ENCODE measurements at regions not wholly inside any gene's neighbourhood (a gene's known extent, or its start where the extent isn't known, plus 50 kb on each side); places are given as distances from the start of the nearest gene placed in this dataset.

GRCh38 chr20:51255417-51255816, 232.5 kb upstream of the KCNG1 start:
- Histone ChIP-seq H3K36me3 (replicated peaks in 1 of 2; ENCODE audit: control insufficient read depth in 1 of 2, insufficient read depth in 2 of 2, low read length in 1 of 2) (no peaks in the 10 kb centered on the region), H4K20me1 (ENCODE audit: insufficient read depth) (no peaks in the 10 kb centered on the region), H3K79me2 (ENCODE audit: insufficient read depth) (no peaks in the 10 kb centered on the region), H3K4me1 (ENCODE audit: control insufficient read depth in 1 of 2, insufficient read depth in 2 of 2, low read depth in 1 of 2, low read length in 1 of 2) (peaks cover 0 to 9% of the 10 kb centered on the region in 2 experiments; a peak in 1 of 4 replicates), H3F3A (replicated peaks; ENCODE audit: insufficient read depth) (no peaks in the 10 kb centered on the region), H2AFZ (ENCODE audit: low read depth) (no peak overlapping the region), H3K9me3 (no peaks in the 10 kb centered on the region), H3K9me2 (no peaks in the 10 kb centered on the region), H3K27me3 (ENCODE audit: insufficient read depth) (no peaks in the 10 kb centered on the region), H3K4me3 (ENCODE audit: low read depth in 2 of 2, low read length in 1 of 2) (no peak overlapping the region), H3K4me2 (no peak overlapping the region), H3K9ac (no peak overlapping the region), H3K27ac (ENCODE audit: low read depth in 2 of 2, low read length in 1 of 2) (no peak overlapping the region)
- TF ChIP-seq GATA2 (CRISPR knock-in tag; IDR thresholded peaks at IDR 0.05) (peak; percentile 60), REST (IDR thresholded peaks at IDR 0.05; ENCODE audit: low read depth, low read length) (no peak)
- CTCF ChIA-PET, result interaction anchor here (0.8 to 3.4 kb wide), 7 partner anchors 9 to 274 kb away, joined by 3 to 12 read pairs (median 3); no protein-coding TSS in a partner anchor
- WGBS (ENCODE audit: low lambda C conversion rate), result 39% methylated on average over 3 of the region's 3 CpGs
- POLR2A ChIA-PET, result no interaction called here
- DNase-seq, result no peak

GRCh38 chr20:51253280-51253679, 230.4 kb upstream of the KCNG1 start:
- Histone ChIP-seq H3K9ac (no peak overlapping the region), H3K4me3 (ENCODE audit: low read depth in 2 of 2, low read length in 1 of 2) (no peak overlapping the region), H3K9me3 (no peaks in the 10 kb centered on the region), H2AFZ (ENCODE audit: low read depth) (no peak overlapping the region), H3K36me3 (replicated peaks in 1 of 2; ENCODE audit: control insufficient read depth in 1 of 2, insufficient read depth in 2 of 2, low read length in 1 of 2) (no peaks in the 10 kb centered on the region), H3K4me2 (no peak overlapping the region), H4K20me1 (ENCODE audit: insufficient read depth) (no peaks in the 10 kb centered on the region), H3K27me3 (ENCODE audit: insufficient read depth) (no peaks in the 10 kb centered on the region), H3K79me2 (ENCODE audit: insufficient read depth) (no peaks in the 10 kb centered on the region), H3K27ac (ENCODE audit: low read depth in 2 of 2, low read length in 1 of 2) (no peak overlapping the region), H3K4me1 (ENCODE audit: control insufficient read depth in 1 of 2, insufficient read depth in 2 of 2, low read depth in 1 of 2, low read length in 1 of 2) (peaks cover 0 to 9% of the 10 kb centered on the region in 2 experiments; a peak in 1 of 4 replicates), H3F3A (replicated peaks; ENCODE audit: insufficient read depth) (no peaks in the 10 kb centered on the region), H3K9me2 (no peaks in the 10 kb centered on the region)
- WGBS (ENCODE audit: low lambda C conversion rate), result 11% methylated on average over 1 of the region's 1 CpG
- no peak for DNase-seq
- TF ChIP-seq RAD21 (IDR thresholded peaks at IDR 0.05; ENCODE audit: low read length) (no peak), USF2 (IDR thresholded peaks at IDR 0.05; ENCODE audit: borderline replicate concordance, low read depth, low read length) (no peak), PBX3 (IDR thresholded peaks at IDR 0.05) (no peak), NRF1 (IDR thresholded peaks at IDR 0.05; ENCODE audit: low read depth, low read length) (no peak), EZH2phosphoT487 (IDR thresholded peaks at IDR 0.05; ENCODE audit: borderline replicate concordance, low read depth) (no peak), JUND (IDR thresholded peaks at IDR 0.05) (no peak), RXRA (IDR thresholded peaks at IDR 0.05; ENCODE audit: borderline replicate concordance, low read depth) (no peak), GATA2 (CRISPR knock-in tag; IDR thresholded peaks at IDR 0.05) (no peak), TCF12 (IDR thresholded peaks at IDR 0.05) (no peak), TEAD4 (IDR thresholded peaks at IDR 0.05; ENCODE audit: borderline replicate concordance, insufficient read depth) (no peak), ELF1 (IDR thresholded peaks at IDR 0.05) (no peak), MEF2A (IDR thresholded peaks at IDR 0.05; ENCODE audit: borderline replicate concordance, low read depth) (no peak), USF1 (IDR thresholded peaks at IDR 0.05; ENCODE audit: borderline replicate concordance, low read depth) (no peak), POLR2AphosphoS5 (IDR thresholded peaks at IDR 0.05; ENCODE audit: low read depth, low read length) (no peak), RCOR1 (IDR thresholded peaks at IDR 0.05; ENCODE audit: low read length) (no peak), YY1 (IDR thresholded peaks at IDR 0.05; ENCODE audit: low read depth) (no peak), TAF1 (IDR thresholded peaks at IDR 0.05; ENCODE audit: borderline replicate concordance, low read depth, low read length) (no peak)
- TF ChIP-seq, protein P1, sequence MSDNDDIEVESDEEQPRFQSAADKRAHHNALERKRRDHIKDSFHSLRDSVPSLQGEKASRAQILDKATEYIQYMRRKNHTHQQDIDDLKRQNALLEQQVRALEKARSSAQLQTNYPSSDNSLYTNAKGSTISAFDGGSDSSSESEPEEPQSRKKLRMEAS (IDR thresholded peaks at IDR 0.05; ENCODE audit: low read depth), result no peak
- TF ChIP-seq, protein P2, sequence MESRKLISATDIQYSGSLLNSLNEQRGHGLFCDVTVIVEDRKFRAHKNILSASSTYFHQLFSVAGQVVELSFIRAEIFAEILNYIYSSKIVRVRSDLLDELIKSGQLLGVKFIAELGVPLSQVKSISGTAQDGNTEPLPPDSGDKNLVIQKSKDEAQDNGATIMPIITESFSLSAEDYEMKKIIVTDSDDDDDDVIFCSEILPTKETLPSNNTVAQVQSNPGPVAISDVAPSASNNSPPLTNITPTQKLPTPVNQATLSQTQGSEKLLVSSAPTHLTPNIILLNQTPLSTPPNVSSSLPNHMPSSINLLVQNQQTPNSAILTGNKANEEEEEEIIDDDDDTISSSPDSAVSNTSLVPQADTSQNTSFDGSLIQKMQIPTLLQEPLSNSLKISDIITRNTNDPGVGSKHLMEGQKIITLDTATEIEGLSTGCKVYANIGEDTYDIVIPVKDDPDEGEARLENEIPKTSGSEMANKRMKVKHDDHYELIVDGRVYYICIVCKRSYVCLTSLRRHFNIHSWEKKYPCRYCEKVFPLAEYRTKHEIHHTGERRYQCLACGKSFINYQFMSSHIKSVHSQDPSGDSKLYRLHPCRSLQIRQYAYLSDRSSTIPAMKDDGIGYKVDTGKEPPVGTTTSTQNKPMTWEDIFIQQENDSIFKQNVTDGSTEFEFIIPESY (IDR thresholded peaks at IDR 0.05; ENCODE audit: borderline replicate concordance, low read depth), result no peak
- ChIA-PET POLR2A (no interaction called here), CTCF (interaction anchor here (3.4 kb wide), 1 partner anchor 54 kb away, joined by 12 read pairs; no protein-coding TSS in a partner anchor)

Data from SK-N-SH (cell line).